ENCODE measurements at regions not wholly inside any gene's neighbourhood (a gene's known extent, or its start where the extent isn't known, plus 50 kb on each side); places are given as distances from the start of the nearest gene placed in this dataset.

GRCh38 chr3:25046911-25047771 is 380.9 kb upstream of the RARB start:
- dilution Hi-C loops (cut with MboI; ENCODE audit: extremely low pct_ligation_motif_present, low sequenced_read_pairs): no loop called here
- intact Hi-C loops (cut with micrococcal nuclease): no loop called here
- no peaks in the 10 kb centered on the region for H3K9me1 ChIP-seq (replicated peaks; ENCODE audit: control insufficient read depth, extremely low read depth, insufficient read depth, low read length)
- H3K27me3 ChIP-seq (ENCODE audit: control insufficient read depth in 2 of 2, insufficient read depth in 2 of 2, low read length in 2 of 2): no peaks in the 10 kb centered on the region
- no TSS peak for BruUV-seq (replicated peaks)
- no peak overlapping the region for H3K27ac ChIP-seq (ENCODE audit: insufficient read depth, low read depth, low read length)
- H3K9me3 ChIP-seq (replicated peaks; ENCODE audit: control insufficient read depth, insufficient read depth, low read length): no peaks in the 10 kb centered on the region
- H3K4me1 ChIP-seq (ENCODE audit: control insufficient read depth, extremely low read depth, insufficient read depth, low read length): no peaks in the 10 kb centered on the region
- H4K20me1 ChIP-seq (replicated peaks; ENCODE audit: control insufficient read depth, extremely low read depth, insufficient read depth, low read length): no peaks in the 10 kb centered on the region
- no peak overlapping the region for H3K4me3 ChIP-seq (replicated peaks in 1 of 3; ENCODE audit: insufficient read depth in 1 of 3, low read depth in 1 of 3, low read length in 3 of 3)
- no peak overlapping the region for H3K9ac ChIP-seq (replicated peaks; ENCODE audit: extremely low read depth, insufficient read depth, low read length)
- no peaks in the 10 kb centered on the region for H3K79me2 ChIP-seq (ENCODE audit: control insufficient read depth, insufficient read depth, low read length)
- no peak overlapping the region for H3K4me2 ChIP-seq (ENCODE audit: insufficient read depth, low read length)
- peak; percentile 64 for DNase-seq (ENCODE audit: low read depth, low spot score)
- H3K36me3 ChIP-seq (ENCODE audit: control insufficient read depth in 2 of 2, extremely low read depth in 1 of 2, insufficient read depth in 2 of 2, low read length in 2 of 2): no peaks in the 10 kb centered on the region
- POLR2A ChIA-PET: no interaction called here
- H2AFZ ChIP-seq (ENCODE audit: low read depth, low read length): no peak overlapping the region
- CTCF ChIA-PET: interaction anchor here (1.0 to 3.7 kb wide), 2 partner anchors 13 to 25 kb away, joined by 6 to 27 read pairs; no protein-coding TSS in a partner anchor
- TF ChIP-seq JUN (IDR thresholded peaks at IDR 0.05; ENCODE audit: borderline replicate concordance, insufficient read depth, insufficient read length, low read depth) (peak; percentile 70), FOS (IDR thresholded peaks at IDR 0.05; ENCODE audit: borderline replicate concordance, insufficient read depth, low read length) (peak; percentile 22), CTCF (IDR thresholded peaks at IDR 0.05; ENCODE audit: extremely low read depth in 1 of 2, insufficient read depth in 1 of 2, low read depth in 1 of 2, low read length in 2 of 2) (no peak)
- FAIRE-seq: peak; percentile 31

- POLR2A ChIA-PET: no interaction called here
- H3K9me3 ChIP-seq (replicated peaks; ENCODE audit: control insufficient read depth, insufficient read depth, low read length): no peaks in the 10 kb centered on the region
- H3K36me3 ChIP-seq (ENCODE audit: control insufficient read depth in 2 of 2, extremely low read depth in 1 of 2, insufficient read depth in 2 of 2, low read length in 2 of 2): no peaks in the 10 kb centered on the region
- no peaks in the 10 kb centered on the region for H3K79me2 ChIP-seq (ENCODE audit: control insufficient read depth, insufficient read depth, low read length)
- no peak for TF ChIP-seq POLR2A (IDR thresholded peaks at IDR 0.05; ENCODE audit: low read depth, low read length)
- no peak for TF ChIP-seq FOS (IDR thresholded peaks at IDR 0.05; ENCODE audit: borderline replicate concordance, insufficient read depth, low read length)
- TF ChIP-seq GATA2 (IDR thresholded peaks at IDR 0.05; ENCODE audit: insufficient read depth, insufficient read length, low read depth, low read length): no peak
- DNase-seq (ENCODE audit: low read depth, low spot score) (no peak), FAIRE-seq (no peak)
- no peak overlapping the region for H3K27ac ChIP-seq (ENCODE audit: insufficient read depth, low read depth, low read length)
- dilution Hi-C loops (cut with MboI; ENCODE audit: extremely low pct_ligation_motif_present, low sequenced_read_pairs): no loop called here
- no peaks in the 10 kb centered on the region for H4K20me1 ChIP-seq (replicated peaks; ENCODE audit: control insufficient read depth, extremely low read depth, insufficient read depth, low read length)
- H3K27me3 ChIP-seq (ENCODE audit: control insufficient read depth in 2 of 2, insufficient read depth in 2 of 2, low read length in 2 of 2): no peaks in the 10 kb centered on the region
- no peak overlapping the region for H3K4me3 ChIP-seq (replicated peaks in 1 of 3; ENCODE audit: insufficient read depth in 1 of 3, low read depth in 1 of 3, low read length in 3 of 3)
- no peak overlapping the region for H3K4me2 ChIP-seq (ENCODE audit: insufficient read depth, low read length)
- CTCF ChIA-PET: interaction anchor here (1.1 kb wide), 1 partner anchor 15 kb away, joined by 4 read pairs; no protein-coding TSS in a partner anchor
- BruUV-seq (replicated peaks): no TSS peak
- no peak overlapping the region for H3K9ac ChIP-seq (replicated peaks; ENCODE audit: extremely low read depth, insufficient read depth, low read length)
- intact Hi-C loops (cut with micrococcal nuclease): no loop called here
- H2AFZ ChIP-seq (ENCODE audit: low read depth, low read length): no peak overlapping the region
- no peaks in the 10 kb centered on the region for H3K4me1 ChIP-seq (ENCODE audit: control insufficient read depth, extremely low read depth, insufficient read depth, low read length)
- no peaks in the 10 kb centered on the region for H3K9me1 ChIP-seq (replicated peaks; ENCODE audit: control insufficient read depth, extremely low read depth, insufficient read depth, low read length)
Observed at GRCh38 chr3:25049304-25049703, 378.8 kb upstream of the RARB start.

Data from endothelial cell of umbilical vein (primary cell).